Liver (tissue), 7 donors: ENCODE measurements at regions not wholly inside any gene's neighbourhood (a gene's known extent, or its start where the extent isn't known, plus 50 kb on each side); places are given as distances from the start of the nearest gene placed in this dataset.
"Not testable (repeated sequence)": the region's sequence is repeated elsewhere in the genome, so short reads cannot be mapped to it uniquely, and the experiment has no call there.

Experiments
- DNase-seq: peaks from one replicate; pipeline ENCODE4 v3.0.0-alpha.2; 2017; ENCODE audit warnings: low spot score
- H3K27ac ChIP-seq, 2 donors: one replicate each; pipeline ENCODE4 v1.7.0; 2013; ENCODE audit warnings: inconsistent platforms in 2 of 2, low read length in 2 of 2, control low read depth in 1 of 2, low read depth in 1 of 2, mild to moderate bottlenecking in 1 of 2
- H3K27me3 ChIP-seq, 4 donors: one replicate each; pipeline versions ENCODE4 v1.6.1 to v1.7.0; 2013; ENCODE audit warnings: low read length in 3 of 4, inconsistent platforms in 1 of 4, mild to moderate bottlenecking in 1 of 4, moderate library complexity in 1 of 4; ENCODE audit not compliant: control insufficient read depth in 4 of 4, insufficient read depth in 4 of 4
- H3K36me3 ChIP-seq, 4 donors: one replicate each; pipeline versions ENCODE4 v1.6.1 to v1.7.0; 2013; ENCODE audit warnings: low read length in 3 of 4, mild to moderate bottlenecking in 3 of 4, low read depth in 1 of 4, moderate library complexity in 1 of 4; ENCODE audit not compliant: control insufficient read depth in 4 of 4, insufficient read depth in 3 of 4
- H3K4me1 ChIP-seq, 4 donors: one replicate each; pipeline versions ENCODE4 v1.6.1 to v1.7.0; 2013; ENCODE audit warnings: low read length in 3 of 4, mild to moderate bottlenecking in 3 of 4, moderate library complexity in 1 of 4; ENCODE audit not compliant: control insufficient read depth in 4 of 4, insufficient read depth in 4 of 4
- H3K4me3 ChIP-seq, 3 donors: one replicate each; pipeline versions ENCODE4 v1.6.1 to v1.7.0; 2013; ENCODE audit warnings: low read length in 3 of 3, control low read depth in 1 of 3, low read depth in 1 of 3, mild to moderate bottlenecking in 1 of 3
- H3K9ac ChIP-seq, 2 donors: one replicate each; pipeline ENCODE4 v1.7.0; 2013; ENCODE audit warnings: low read length in 2 of 2, mild to moderate bottlenecking in 2 of 2, moderate library complexity in 2 of 2, control low read depth in 1 of 2, low read depth in 1 of 2
- H3K9me3 ChIP-seq, 4 donors: one replicate each; pipeline versions ENCODE4 v1.6.1 to v1.7.0; 2013; ENCODE audit warnings: low read length in 3 of 4; ENCODE audit not compliant: control insufficient read depth in 4 of 4
- ATF3 ChIP-seq: IDR thresholded peaks from 2 replicates; pipeline ENCODE4 v1.6.1; 2016; ENCODE audit warnings: antibody characterized with exemption
- EGR1 ChIP-seq, 2 donors: IDR thresholded peaks; 2 replicates each; pipeline ENCODE4 v1.6.1; 2016 to 2018; ENCODE audit warnings: antibody characterized with exemption in 2 of 2, low read depth in 2 of 2
- FOXA1 ChIP-seq: IDR thresholded peaks from 2 replicates; pipeline ENCODE4 v1.6.1; 2016; ENCODE audit warnings: antibody characterized with exemption
- FOXA2 ChIP-seq: IDR thresholded peaks from 2 replicates; pipeline ENCODE4 v1.6.1; 2016; ENCODE audit warnings: antibody characterized with exemption
- HNF4A ChIP-seq, 2 donors: conservative IDR thresholded peaks; 2 replicates each; pipeline ENCODE4 v1.6.1; 2016; ENCODE audit warnings: antibody characterized with exemption in 2 of 2, mild to moderate bottlenecking in 2 of 2
- JUND ChIP-seq, 2 donors: IDR thresholded peaks; 2 replicates each; pipeline ENCODE4 v1.6.1; 2016; ENCODE audit warnings: antibody characterized with exemption in 2 of 2
- MAX ChIP-seq: IDR thresholded peaks from 2 replicates; pipeline ENCODE4 v1.6.1; 2016; ENCODE audit warnings: antibody characterized with exemption
- NR2F2 ChIP-seq: IDR thresholded peaks from 2 replicates; pipeline ENCODE4 v1.6.1; 2016; ENCODE audit warnings: antibody characterized with exemption
- RAD21 ChIP-seq, 2 donors: IDR thresholded peaks; 2 replicates each; pipeline ENCODE4 v1.6.1; 2016; ENCODE audit warnings: antibody characterized with exemption in 2 of 2, mild to moderate bottlenecking in 2 of 2
- RXRA ChIP-seq, 2 donors: IDR thresholded peaks; 2 replicates each; pipeline ENCODE4 v1.6.1; 2017 to 2018; ENCODE audit warnings: antibody characterized with exemption in 2 of 2, mild to moderate bottlenecking in 1 of 2
- TAF1 ChIP-seq: conservative IDR thresholded peaks from 2 replicates; pipeline ENCODE4 v1.6.1; 2016; ENCODE audit warnings: antibody characterized with exemption, mild to moderate bottlenecking
- YY1 ChIP-seq: IDR thresholded peaks from 2 replicates; pipeline ENCODE4 v1.6.1; 2016; ENCODE audit warnings: antibody characterized with exemption, mild to moderate bottlenecking
- ZBTB33 ChIP-seq: IDR thresholded peaks from 2 replicates; pipeline ENCODE4 v1.6.1; 2016; ENCODE audit warnings: antibody characterized with exemption
- WGBS: extraction: QIAGEN DNeasy Blood & Tissue Kit; methylation state at CpG from one replicate; pipeline ENCODE4 v1.1.7; 2013; 5-methylcytosine and 5-hydroxymethylcytosine counted together
- donor health status: healthy.
- donor health status: healthy.
- donor health status: healthy.
- donor health status: healthy.

GRCh38 chr1:70828177-70828576 lies 219.4 kb downstream of the PTGER3 start:
- DNase-seq, result no peak
- WGBS, result 79% methylated on average over 1 of the region's 1 CpG
- no peaks in the 10 kb centered on the region for H3K36me3 ChIP-seq
- H3K9ac ChIP-seq, result no peak overlapping the region
- H3K27me3 ChIP-seq, result no peaks in the 10 kb centered on the region
- H3K4me3 ChIP-seq, result no peak overlapping the region
- H3K27ac ChIP-seq, result no peak overlapping the region
- H3K4me1 ChIP-seq, result no peaks in the 10 kb centered on the region
- no peak for TF ChIP-seq ATF3
- no peak for TF ChIP-seq FOXA1
- TF ChIP-seq TAF1, result no peak
- no peak for TF ChIP-seq RXRA (IDR thresholded peaks at IDR 0.05)
- no peak for TF ChIP-seq NR2F2
- H3K9me3 ChIP-seq, result peaks cover 0 to 2% (median 0%) of the 10 kb centered on the region in 4 donors

- not testable (repeated sequence) for DNase-seq, H3K4me1 ChIP-seq, H3K36me3 ChIP-seq, H3K27ac ChIP-seq, H3K9ac ChIP-seq, H3K27me3 ChIP-seq, H3K4me3 ChIP-seq, H3K9me3 ChIP-seq
- WGBS, result 62% methylated on average over 2 of the region's 2 CpGs
These were observed 213.3 kb downstream of the PTGER3 start for GRCh38 chr1:70834365-70834764.

GRCh38 chr1:70836456-70836855 lies 211.2 kb downstream of the PTGER3 start:
- H3K4me1 ChIP-seq, result no peaks in the 10 kb centered on the region
- no peak overlapping the region for H3K9ac ChIP-seq
- H3K9me3 ChIP-seq, result peaks cover 0 to 2% (median 0%) of the 10 kb centered on the region in 4 donors
- H3K27me3 ChIP-seq, result no peaks in the 10 kb centered on the region
- no peak for DNase-seq
- no peak overlapping the region for H3K27ac ChIP-seq
- no peak overlapping the region for H3K4me3 ChIP-seq
- 84% methylated on average over 1 of the region's 1 CpG for WGBS
- H3K36me3 ChIP-seq, result no peaks in the 10 kb centered on the region
- TF ChIP-seq JUND (IDR thresholded peaks at IDR 0.05), result no peak
- TF ChIP-seq RAD21 (IDR thresholded peaks at IDR 0.05), result no peak
- no peak for TF ChIP-seq EGR1 (IDR thresholded peaks at IDR 0.05; ENCODE audit: low read depth in 2 of 2)
- TF ChIP-seq HNF4A (conservative IDR thresholded peaks at IDR 0.05), result no peak
- no peak for TF ChIP-seq MAX
- no peak for TF ChIP-seq ATF3
- no peak for TF ChIP-seq FOXA2
- TF ChIP-seq YY1, result no peak
- TF ChIP-seq ZBTB33, result no peak
- no peak for TF ChIP-seq TAF1
- no peak for TF ChIP-seq FOXA1
